CD14-positive monocyte (primary cell): ENCODE measurements at regions not wholly inside any gene's neighbourhood (a gene's known extent, or its start where the extent isn't known, plus 50 kb on each side); places are given as distances from the start of the nearest gene placed in this dataset.

Source experiments
- DNase-seq, 3 donors: peaks; one replicate each; pipeline ENCODE4 v3.0.0-alpha.2; 2011 to 2022
- H2AFZ ChIP-seq: 2 replicates; pipeline ENCODE4 v1.6.0; 2012; ENCODE audit warnings: mild to moderate bottlenecking, low read depth, low read length, inconsistent platforms; ENCODE audit not compliant: insufficient read depth, poor library complexity, severe bottlenecking
- H3K27ac ChIP-seq, 2 donors: 1 replicate in 1 of 2; 2 replicates in 1 of 2; pipeline ENCODE4 v1.5.1; 2012 to 2013; ENCODE audit warnings: low read length in 2 of 2, control low read depth in 1 of 2, inconsistent platforms in 1 of 2, low read depth in 1 of 2, mild to moderate bottlenecking in 1 of 2
- H3K27me3 ChIP-seq, 2 donors: one replicate each; pipeline versions ENCODE4 v1.6.0 to v1.6.1; 2011 to 2013; ENCODE audit warnings: low read length in 2 of 2; ENCODE audit not compliant: control insufficient read depth in 2 of 2, insufficient read depth in 2 of 2
- H3K36me3 ChIP-seq, 2 donors: replicated peaks in 1 of 2; 1 replicate in 1 of 2; 2 replicates in 1 of 2; pipeline versions ENCODE4 v1.5.1 to v1.6.1; 2012 to 2013; ENCODE audit warnings: low read length in 2 of 2, control low read depth in 1 of 2, inconsistent platforms in 1 of 2, mild to moderate bottlenecking in 1 of 2; ENCODE audit not compliant: insufficient read depth in 2 of 2, control insufficient read depth in 1 of 2
- H3K4me1 ChIP-seq, 2 donors: 1 replicate in 1 of 2; 2 replicates in 1 of 2; pipeline versions ENCODE4 v1.5.1 to v1.6.1; 2012 to 2013; ENCODE audit warnings: low read length in 2 of 2, control low read depth in 1 of 2, inconsistent platforms in 1 of 2, mild to moderate bottlenecking in 1 of 2, moderate library complexity in 1 of 2; ENCODE audit not compliant: insufficient read depth in 2 of 2, control insufficient read depth in 1 of 2
- H3K4me2 ChIP-seq: replicated peaks from 2 replicates; pipeline ENCODE3; 2012; ENCODE audit warnings: low read length, moderate library complexity, mild to moderate bottlenecking; ENCODE audit not compliant: poor library complexity, severe bottlenecking; ENCODE audit errors: extremely low read depth
- H3K4me3 ChIP-seq, 3 experiments: fragments of 200-600 bp in 1 of 3; sonication (generic) in 1 of 3; replicated peaks in 1 of 3; 1 replicate in 2 of 3; 2 replicates in 1 of 3; pipeline ENCODE4 v1.5.1; 2011 to 2013; ENCODE audit warnings: low read length in 3 of 3, mild to moderate bottlenecking in 3 of 3, control low read depth in 2 of 3, low read depth in 2 of 3, inconsistent platforms in 1 of 3, moderate library complexity in 1 of 3
- H3K79me2 ChIP-seq: 2 replicates; pipeline ENCODE4 v1.6.0; 2012; ENCODE audit warnings: mild to moderate bottlenecking, control low read depth, inconsistent platforms, low read length, moderate library complexity; ENCODE audit not compliant: insufficient read depth
- H3K9ac ChIP-seq: 2 replicates; pipeline ENCODE4 v1.6.0; 2017; ENCODE audit warnings: low read length, mild to moderate bottlenecking; ENCODE audit not compliant: insufficient read depth, poor library complexity, severe bottlenecking
- H3K9me3 ChIP-seq, 2 donors: replicated peaks in 1 of 2; 1 replicate in 1 of 2; 2 replicates in 1 of 2; pipeline versions ENCODE4 v1.5.1 to v1.6.1; 2012 to 2013; ENCODE audit warnings: low read length in 2 of 2, control low read depth in 1 of 2; ENCODE audit not compliant: control insufficient read depth in 1 of 2, insufficient read depth in 1 of 2
- H4K20me1 ChIP-seq: 2 replicates; pipeline ENCODE4 v1.6.0; 2012; ENCODE audit warnings: mild to moderate bottlenecking, low read length, control low read depth, moderate library complexity; ENCODE audit not compliant: insufficient read depth
- H3K27ac Mint-ChIP-seq, 7 donors: one replicate each; pipeline ENCODE4 v1.8.0; 2020; ENCODE audit warnings: mild to moderate bottlenecking in 7 of 7, mixed read lengths in 7 of 7, moderate library complexity in 6 of 7, inconsistent platforms in 2 of 7
- H3K27me3 Mint-ChIP-seq, 3 donors: one replicate each; pipeline ENCODE4 v1.8.0; 2021 to 2022; ENCODE audit warnings: low read depth in 3 of 3, mild to moderate bottlenecking in 3 of 3, mixed read lengths in 3 of 3, moderate library complexity in 3 of 3, inconsistent platforms in 1 of 3
- H3K36me3 Mint-ChIP-seq, 2 donors: one replicate each; pipeline ENCODE4 v1.8.0; 2020; ENCODE audit warnings: mixed read lengths in 2 of 2, inconsistent platforms in 1 of 2, mild to moderate bottlenecking in 1 of 2
- H3K4me1 Mint-ChIP-seq: one replicate; pipeline ENCODE4 v1.8.0; 2020; ENCODE audit warnings: mild to moderate bottlenecking, mixed read lengths
- H3K4me3 Mint-ChIP-seq, 2 donors: one replicate each; pipeline ENCODE4 v1.8.0; 2020; ENCODE audit warnings: mild to moderate bottlenecking in 2 of 2, mixed read lengths in 2 of 2, moderate library complexity in 1 of 2
- H3K9me3 Mint-ChIP-seq, 7 donors: one replicate each; pipeline ENCODE4 v1.8.0; 2020 to 2022; ENCODE audit warnings: mixed read lengths in 7 of 7, mild to moderate bottlenecking in 6 of 7, moderate library complexity in 6 of 7, inconsistent platforms in 2 of 7
- WGBS: methylation state at CpG from one replicate; pipeline ENCODE4 v1.1.5; 2013; ENCODE audit warnings: missing lambda C conversion rate; ENCODE audit not compliant: insufficient coverage; 5-methylcytosine and 5-hydroxymethylcytosine counted together
- intact Hi-C, 2 donors: fragments of 100-400 bp; cut with micrococcal nuclease; formaldehyde crosslinking; loops; one replicate each; pipeline versions ENCODE4 v1.15.0 to v1.15.1; 2023
- TF ChIP-seq, protein P1 (sequence below): fragments of 200-600 bp; IDR thresholded peaks from one replicate; pipeline ENCODE4 v1.8.0; 2022; ENCODE audit warnings: antibody characterized with exemption, mild to moderate bottlenecking

DNA sequence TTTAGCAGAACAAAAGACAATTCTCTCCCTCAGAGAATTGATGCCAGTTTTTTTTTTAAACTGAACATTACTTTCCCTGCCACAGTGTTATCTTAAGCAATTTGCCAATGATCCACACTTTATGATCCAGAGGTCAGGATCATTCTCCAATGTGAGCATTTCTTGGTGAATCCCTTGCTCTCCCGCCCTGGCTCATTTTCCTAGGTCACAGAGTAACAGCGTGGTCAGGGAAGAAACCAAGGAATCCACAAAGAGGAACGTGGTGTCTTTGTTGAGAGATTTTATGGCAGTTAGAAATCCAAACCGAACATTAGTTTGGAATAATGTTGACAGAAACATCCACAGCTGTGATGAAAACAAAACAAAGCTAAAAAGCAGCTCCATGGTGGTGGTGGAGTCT lies 250.3 kb downstream of the TTC32 start:
- H3K4me3 Mint-ChIP-seq: no peak overlapping the region
- Histone ChIP-seq H3K4me1 (no peaks in the 10 kb centered on the region), H3K4me2 (no peak overlapping the region), H2AFZ (no peak overlapping the region), H3K9ac (no peak overlapping the region), H3K27me3 (no peaks in the 10 kb centered on the region), H4K20me1 (no peaks in the 10 kb centered on the region), H3K4me3 (no peak overlapping the region), H3K27ac (no peak overlapping the region), H3K79me2 (no peaks in the 10 kb centered on the region), H3K36me3 (no peaks in the 10 kb centered on the region), H3K9me3 (peaks cover 0 to 4% of the 10 kb centered on the region in 2 donors)
- peaks cover 0 to 4% (median 0%) of the 10 kb centered on the region in 3 donors for H3K27me3 Mint-ChIP-seq
- intact Hi-C loops: no loop called here
- 76% methylated on average over 2 of the region's 4 CpGs for whole genome bisulfite sequencing
- H3K27ac Mint-ChIP-seq: no peak overlapping the region
- DNase-seq: no peak
- TF ChIP-seq, protein P1, sequence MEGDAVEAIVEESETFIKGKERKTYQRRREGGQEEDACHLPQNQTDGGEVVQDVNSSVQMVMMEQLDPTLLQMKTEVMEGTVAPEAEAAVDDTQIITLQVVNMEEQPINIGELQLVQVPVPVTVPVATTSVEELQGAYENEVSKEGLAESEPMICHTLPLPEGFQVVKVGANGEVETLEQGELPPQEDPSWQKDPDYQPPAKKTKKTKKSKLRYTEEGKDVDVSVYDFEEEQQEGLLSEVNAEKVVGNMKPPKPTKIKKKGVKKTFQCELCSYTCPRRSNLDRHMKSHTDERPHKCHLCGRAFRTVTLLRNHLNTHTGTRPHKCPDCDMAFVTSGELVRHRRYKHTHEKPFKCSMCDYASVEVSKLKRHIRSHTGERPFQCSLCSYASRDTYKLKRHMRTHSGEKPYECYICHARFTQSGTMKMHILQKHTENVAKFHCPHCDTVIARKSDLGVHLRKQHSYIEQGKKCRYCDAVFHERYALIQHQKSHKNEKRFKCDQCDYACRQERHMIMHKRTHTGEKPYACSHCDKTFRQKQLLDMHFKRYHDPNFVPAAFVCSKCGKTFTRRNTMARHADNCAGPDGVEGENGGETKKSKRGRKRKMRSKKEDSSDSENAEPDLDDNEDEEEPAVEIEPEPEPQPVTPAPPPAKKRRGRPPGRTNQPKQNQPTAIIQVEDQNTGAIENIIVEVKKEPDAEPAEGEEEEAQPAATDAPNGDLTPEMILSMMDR: no peak
- H3K4me1 Mint-ChIP-seq: no peaks in the 10 kb centered on the region
- H3K36me3 Mint-ChIP-seq: no peaks in the 10 kb centered on the region
- peaks cover 0 to 11% (median 3%) of the 10 kb centered on the region in 7 donors for H3K9me3 Mint-ChIP-seq

DNA sequence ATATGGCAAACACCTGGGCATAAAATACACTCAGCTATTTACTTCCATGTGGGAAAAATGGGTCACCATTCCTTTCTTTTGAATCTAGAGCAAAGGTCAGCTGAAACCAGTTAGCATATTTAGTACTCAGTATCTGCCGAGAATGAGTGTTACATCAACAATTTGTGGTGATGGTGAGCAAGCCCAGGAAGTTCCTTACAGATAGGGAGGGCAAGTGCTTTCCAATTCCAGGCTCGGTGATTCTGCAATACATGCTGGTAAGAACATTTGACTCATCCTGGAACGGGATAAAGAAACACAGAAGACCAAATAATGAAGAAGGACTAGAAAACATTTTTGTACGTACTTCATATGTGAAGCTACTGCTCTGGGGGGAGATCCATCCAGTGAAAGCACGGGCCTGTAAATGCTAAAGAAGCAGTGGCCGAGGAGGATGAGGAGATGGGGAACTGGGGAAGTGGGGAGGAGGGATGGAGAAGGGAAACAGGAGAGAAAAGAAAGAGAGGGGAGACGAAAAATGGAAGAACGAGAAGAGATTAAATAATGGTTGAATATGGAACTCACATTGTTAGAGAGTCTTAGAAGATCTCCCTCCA lies 251.9 kb downstream of the TTC32 start:
- Histone ChIP-seq H3K9ac (no peak overlapping the region), H3K4me1 (no peaks in the 10 kb centered on the region), H4K20me1 (no peaks in the 10 kb centered on the region), H3K4me3 (no peak overlapping the region), H3K9me3 (peaks cover 0 to 4% of the 10 kb centered on the region in 2 donors), H3K27me3 (no peaks in the 10 kb centered on the region), H2AFZ (no peak overlapping the region), H3K27ac (no peak overlapping the region), H3K4me2 (no peak overlapping the region), H3K36me3 (no peaks in the 10 kb centered on the region), H3K79me2 (no peaks in the 10 kb centered on the region)
- H3K4me1 Mint-ChIP-seq: no peaks in the 10 kb centered on the region
- intact Hi-C loops: no loop called here
- WGBS: 77% methylated on average over 8 of the region's 8 CpGs
- peaks cover 0 to 7% (median 2%) of the 10 kb centered on the region in 7 donors for H3K9me3 Mint-ChIP-seq
- H3K27me3 Mint-ChIP-seq: peaks cover 0 to 5% (median 0%) of the 10 kb centered on the region in 3 donors
- H3K36me3 Mint-ChIP-seq: no peaks in the 10 kb centered on the region
- H3K27ac Mint-ChIP-seq: no peak overlapping the region
- H3K4me3 Mint-ChIP-seq: no peak overlapping the region
- no peak for DNase-seq
- TF ChIP-seq, protein P1: no peak
